A549 (cell line): ENCODE measurements at regions not wholly inside any gene's neighbourhood (a gene's known extent, or its start where the extent isn't known, plus 50 kb on each side); places are given as distances from the start of the nearest gene placed in this dataset.
A peak's percentile ranks its signal among the peaks of the same experiment; 100 is the strongest.

Experiments used
- ATAC-seq, 2 experiments: fragments of 200-7000 bp in 1 of 2; fragments of >200 bp in 1 of 2; cut with Nextera tagmentation in 1 of 2; cut with Tn5 transposase in 1 of 2; 3 replicates each; pipeline versions ENCODE4 v1.8.0 to v1.9.1; 2018 to 2020; ENCODE audit warnings: mild to moderate bottlenecking in 1 of 2, moderate library complexity in 1 of 2
- CTCF ChIA-PET: fragments of 300-600 bp; sonication (Branson Sonifier 250); formaldehyde crosslinking; extraction: SDS; loops from one replicate; lab custom pipeline; 2021; ENCODE audit warnings: antibody characterized with exemption, inconsistent platforms; lab: Yijun Ruan, JAX
- POLR2A ChIA-PET: fragments of 350-600 bp; formaldehyde crosslinking; extraction: SDS; loops from one replicate; lab custom pipeline; 2021; ENCODE audit warnings: antibody characterized with exemption, inconsistent platforms; lab: Yijun Ruan, JAX
- DNase-seq, 2 experiments: peaks; one replicate each; pipeline versions ENCODE4 v3.0.0 to v3.0.0-alpha.2; 2011 to 2016; ENCODE audit warnings: low read depth in 1 of 2, low spot score in 1 of 2
- FAIRE-seq: peaks from 2 replicates; lab custom pipeline; 2011; peaks lifted over from hg19 to GRCh38; lab: Jason Lieb, UNC
- H3K27ac ChIP-seq, 2 experiments: fragments of >200 bp; sonication (Bioruptor Twin); formaldehyde crosslinking; 3 replicates each; pipeline ENCODE4 v1.5.1; 2016 to 2017
- H3K4me1 ChIP-seq: fragments of >200 bp; sonication (Bioruptor Twin); formaldehyde crosslinking; 3 replicates; pipeline ENCODE4 v1.6.1; 2016
- H3K4me2 ChIP-seq: fragments of >200 bp; sonication (Bioruptor Twin); formaldehyde crosslinking; 3 replicates; pipeline ENCODE4 v1.6.1; 2016
- H3K4me3 ChIP-seq: fragments of >200 bp; sonication (Bioruptor Twin); formaldehyde crosslinking; 3 replicates; pipeline ENCODE4 v1.5.1; 2016
- H3K9me3 ChIP-seq: fragments of >200 bp; sonication (Bioruptor Twin); formaldehyde crosslinking; 3 replicates; pipeline ENCODE4 v1.6.1; 2016
- BCL3 ChIP-seq: fragments of >200 bp; sonication (Bioruptor Twin); formaldehyde crosslinking; IDR thresholded peaks from 3 replicates; pipeline ENCODE4 v1.6.1; 2016
- CEBPB ChIP-seq, 2 experiments: fragments of >200 bp in 1 of 2; sonication (Bioruptor Twin) in 1 of 2; formaldehyde crosslinking in 1 of 2; IDR thresholded peaks; 2 replicates each; pipeline ENCODE4 v1.6.1; 2012 to 2016
- CTCF ChIP-seq: fragments of >200 bp; sonication (Bioruptor Twin); formaldehyde crosslinking; IDR thresholded peaks from 3 replicates; pipeline ENCODE4 v1.5.1; 2016
- HMGXB4 ChIP-seq: fragments of 250-450 bp; sonication (Bioruptor Pico); IDR thresholded peaks from 2 replicates; pipeline ENCODE4 v1.5.0; 2021; ENCODE audit warnings: mild to moderate bottlenecking, moderate library complexity, borderline replicate concordance
- KDM1A ChIP-seq: fragments of 200-600 bp; sonication (generic); IDR thresholded peaks from 2 replicates; pipeline ENCODE4 v1.6.1; 2016; ENCODE audit warnings: low read depth, mild to moderate bottlenecking
- MAZ ChIP-seq: fragments of 150-350 bp; IDR thresholded peaks from 2 replicates; pipeline ENCODE4 v1.6.1; 2014; ENCODE audit warnings: antibody characterized with exemption, low read depth, low read length, borderline replicate concordance
- NPAS2 ChIP-seq: fragments of 250-450 bp; sonication (Bioruptor Pico); IDR thresholded peaks from 2 replicates; pipeline ENCODE4 v1.8.0; 2022; ENCODE audit warnings: mild to moderate bottlenecking, moderate library complexity, borderline replicate concordance
- POLR2A ChIP-seq: IDR thresholded peaks from 2 replicates; pipeline ENCODE4 v1.6.1; 2012; ENCODE audit warnings: mild to moderate bottlenecking, low read length
- RAD21 ChIP-seq, 2 experiments: fragments of >200 bp in 1 of 2; sonication (Bioruptor Twin) in 1 of 2; formaldehyde crosslinking in 1 of 2; IDR thresholded peaks in 1 of 2; conservative IDR thresholded peaks in 1 of 2; 2 replicates in 1 of 2; 3 replicates in 1 of 2; pipeline ENCODE4 v1.6.1; 2012 to 2018; ENCODE audit warnings: inconsistent platforms in 1 of 2
- SMC3 ChIP-seq: fragments of >200 bp; sonication (Bioruptor Twin); formaldehyde crosslinking; IDR thresholded peaks from 3 replicates; pipeline ENCODE4 v1.6.1; 2018; ENCODE audit warnings: inconsistent platforms
- TP53 ChIP-seq: fragments of 250-450 bp; sonication (Bioruptor Pico); IDR thresholded peaks from 2 replicates; pipeline ENCODE4 v1.5.0; 2021; ENCODE audit warnings: mild to moderate bottlenecking, moderate library complexity
- WGBS: methylation state at CpG from one replicate; pipeline ENCODE4 v1.1.6; 2017; ENCODE audit errors: missing lambda C conversion rate; 5-methylcytosine and 5-hydroxymethylcytosine counted together
- TF ChIP-seq, protein P1 (sequence below): IDR thresholded peaks from 2 replicates; pipeline ENCODE4 v1.6.1; 2012
- TF ChIP-seq, protein P2 (sequence below): fragments of 150-350 bp; IDR thresholded peaks from 2 replicates; pipeline ENCODE4 v1.6.1; 2014; ENCODE audit warnings: low read depth, mild to moderate bottlenecking, low read length

- TF ChIP-seq RAD21 (conservative IDR thresholded peaks at IDR 0.05 in 1 of 2, IDR thresholded peaks at IDR 0.05 in 1 of 2) = no peak
- TF ChIP-seq, protein P1, sequence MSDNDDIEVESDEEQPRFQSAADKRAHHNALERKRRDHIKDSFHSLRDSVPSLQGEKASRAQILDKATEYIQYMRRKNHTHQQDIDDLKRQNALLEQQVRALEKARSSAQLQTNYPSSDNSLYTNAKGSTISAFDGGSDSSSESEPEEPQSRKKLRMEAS = no peak
- TF ChIP-seq MAZ = no peak
- no peak for TF ChIP-seq POLR2A
- no peak for TF ChIP-seq NPAS2 (CRISPR knock-in tag)
- TF ChIP-seq, protein P2, sequence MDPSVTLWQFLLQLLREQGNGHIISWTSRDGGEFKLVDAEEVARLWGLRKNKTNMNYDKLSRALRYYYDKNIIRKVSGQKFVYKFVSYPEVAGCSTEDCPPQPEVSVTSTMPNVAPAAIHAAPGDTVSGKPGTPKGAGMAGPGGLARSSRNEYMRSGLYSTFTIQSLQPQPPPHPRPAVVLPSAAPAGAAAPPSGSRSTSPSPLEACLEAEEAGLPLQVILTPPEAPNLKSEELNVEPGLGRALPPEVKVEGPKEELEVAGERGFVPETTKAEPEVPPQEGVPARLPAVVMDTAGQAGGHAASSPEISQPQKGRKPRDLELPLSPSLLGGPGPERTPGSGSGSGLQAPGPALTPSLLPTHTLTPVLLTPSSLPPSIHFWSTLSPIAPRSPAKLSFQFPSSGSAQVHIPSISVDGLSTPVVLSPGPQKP = no peak
- no peak for TF ChIP-seq CEBPB (IDR thresholded peaks at IDR 0.05)
These were observed 475.2 kb upstream of the TGFBR2 start (continued) for GRCh38 chr3:30131191-30131590.

DNA sequence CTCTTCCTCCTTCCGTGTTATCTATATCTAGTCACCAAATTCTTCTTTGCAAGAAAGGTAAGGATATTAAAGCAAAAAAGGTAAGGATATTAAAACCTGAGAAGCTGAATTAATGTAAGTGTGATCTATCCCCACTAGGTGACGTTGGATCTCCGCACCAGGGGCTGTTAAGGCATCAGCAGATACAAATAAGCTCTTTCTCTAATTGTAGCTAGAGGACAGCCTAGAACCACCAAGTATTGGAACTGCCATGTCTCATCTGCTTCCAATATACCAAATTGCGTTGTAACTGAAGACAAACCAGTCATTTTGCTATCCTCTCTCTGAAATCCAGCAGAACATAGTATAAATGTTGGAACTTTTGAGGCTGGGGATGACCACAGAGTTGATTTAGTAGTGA lies 471.2 kb upstream of the TGFBR2 start:
- ATAC-seq = peak; percentile 76 to 78; a peak in 5 of 6 replicates
- POLR2A ChIA-PET = interaction anchor here (0.7 kb wide), 1 partner anchor 9 kb away, joined by 5 read pairs; no protein-coding TSS in a partner anchor

DNA sequence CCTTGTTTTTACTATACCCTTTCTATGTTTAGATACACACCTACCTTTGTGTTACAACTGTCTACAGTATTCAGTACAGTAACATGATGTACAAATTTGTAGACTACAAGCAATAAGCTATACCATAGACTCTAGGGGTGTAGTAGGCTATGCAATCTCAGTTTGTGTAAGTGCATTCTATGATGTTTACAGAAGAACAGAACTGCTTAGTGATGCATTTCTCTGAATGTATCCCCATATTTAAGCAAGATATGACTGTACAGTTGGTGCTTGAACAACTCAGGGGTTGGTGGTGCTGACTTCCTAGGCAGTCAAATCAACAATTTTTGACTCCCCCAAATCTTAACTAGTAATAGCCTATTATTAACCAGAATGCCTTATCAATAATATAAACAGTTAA lies 467.1 kb upstream of the TGFBR2 start:
- Histone ChIP-seq H3K4me1 (0 out of 3 replicates have a peak, but pooled peaks cover 3% of the 10 kb centered on the region), H3K9me3 (0 out of 3 replicates have a peak, but pooled peaks cover 2% of the 10 kb centered on the region), H3K27ac (no peak overlapping the region), H3K4me3 (no peak overlapping the region), H3K4me2 (no peak overlapping the region)
- DNase-seq = no peak
- no peak for FAIRE-seq
- ChIA-PET CTCF (interaction anchor here (1.0 to 1.5 kb wide), 2 partner anchors 13 to 127 kb away, joined by 3 to 7 read pairs; no protein-coding TSS in a partner anchor), POLR2A (no interaction called here)
- no peak for TF ChIP-seq HMGXB4
- no peak for TF ChIP-seq BCL3
- TF ChIP-seq SMC3 = no peak
- ATAC-seq = no peak

More for the DNA sequence above, 471.2 kb upstream of the TGFBR2 start:
- Histone ChIP-seq H3K4me3 (no peak overlapping the region), H3K4me1 (no peaks in the 10 kb centered on the region), H3K27ac (peak overlapping the region; percentile 42 to 48; a peak in 1 of 6 replicates), H3K4me2 (no peak overlapping the region), H3K9me3 (0 out of 3 replicates have a peak, but pooled peaks cover 2% of the 10 kb centered on the region)
- no peak for TF ChIP-seq MAZ
- no peak for TF ChIP-seq TP53
- peak; percentile 85 for TF ChIP-seq SMC3
- no peak for TF ChIP-seq NPAS2 (CRISPR knock-in tag)
- TF ChIP-seq KDM1A = no peak
- peak; percentile 66 for TF ChIP-seq CTCF
- TF ChIP-seq RAD21 (conservative IDR thresholded peaks at IDR 0.05 in 1 of 2, IDR thresholded peaks at IDR 0.05 in 1 of 2) = peak; percentile 85 to 86
- WGBS = 55% methylated on average over 4 of the region's 4 CpGs
- CTCF ChIA-PET = interaction anchor here (0.5 to 2.7 kb wide), 20 partner anchors 8 to 1281 kb away, joined by 3 to 17 read pairs (median 4); no protein-coding TSS in a partner anchor
- FAIRE-seq (no peak), DNase-seq (peak; percentile 4 to 63)
